ENCODE measurements at regions not wholly inside any gene's neighbourhood (a gene's known extent, or its start where the extent isn't known, plus 50 kb on each side); places are given as distances from the start of the nearest gene placed in this dataset.
"Not testable (repeated sequence)": the region's sequence is repeated elsewhere in the genome, so short reads cannot be mapped to it uniquely, and the experiment has no call there.

- not testable (repeated sequence) for H3K9me3 Mint-ChIP-seq (ENCODE audit: unreplicated experiment); H3K4me1 Mint-ChIP-seq (ENCODE audit: unreplicated experiment); H3K4me3 Mint-ChIP-seq (ENCODE audit: unreplicated experiment); H3K27me3 Mint-ChIP-seq (ENCODE audit: unreplicated experiment); H3K36me3 Mint-ChIP-seq (ENCODE audit: unreplicated experiment); DNase-seq (ENCODE audit: extremely low spot score, unreplicated experiment); H3K27ac Mint-ChIP-seq (ENCODE audit: unreplicated experiment)
Observed at GRCh38 chr15:32505633-32506032, 50.2 kb upstream of the GOLGA8O start.

All from osteocyte (in vitro differentiated cells).